ENCODE measurements at regions not wholly inside any gene's neighbourhood (a gene's known extent, or its start where the extent isn't known, plus 50 kb on each side); places are given as distances from the start of the nearest gene placed in this dataset.

DNA sequence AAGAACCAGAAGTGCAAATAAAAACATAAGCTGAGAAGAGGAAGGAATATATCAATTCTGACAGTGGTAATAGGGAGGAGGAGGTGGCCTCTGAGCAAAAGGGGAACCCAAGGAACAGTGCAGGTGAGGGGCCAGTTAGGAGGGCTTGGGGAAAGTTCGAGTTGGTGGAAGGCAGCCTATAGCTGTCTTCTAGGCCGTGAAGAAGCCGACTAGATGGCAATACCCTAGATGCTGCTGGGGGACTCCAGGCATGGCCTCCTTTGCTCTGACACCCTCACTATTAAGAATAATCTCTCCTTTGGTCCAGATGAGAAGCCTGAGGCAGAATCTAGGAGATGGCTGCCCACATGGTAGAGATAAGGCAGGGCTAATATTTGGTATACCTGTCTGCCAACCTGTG, 351.1 kb upstream of the PLXNA2 start:
- Histone ChIP-seq H3K9me3 (ENCODE audit: insufficient read depth, low read depth, low read length) (no peaks in the 10 kb centered on the region), H3K27me3 (ENCODE audit: insufficient read depth, low read length, poor library complexity, severe bottlenecking) (no peaks in the 10 kb centered on the region), H3K79me2 (ENCODE audit: insufficient read depth, low read length) (no peaks in the 10 kb centered on the region), H3K9ac (ENCODE audit: low read depth, low read length, poor library complexity, severe bottlenecking) (no peak overlapping the region), H2AFZ (ENCODE audit: low read length) (no peak overlapping the region), H3K36me3 (ENCODE audit: insufficient read depth, low read length) (no peaks in the 10 kb centered on the region), H3K4me3 (ENCODE audit: low read length, poor library complexity, severe bottlenecking) (no peak overlapping the region), H3K9me2 (replicated peaks; ENCODE audit: low read depth, low read length) (no peaks in the 10 kb centered on the region), H3K4me2 (ENCODE audit: low read depth, low read length, poor library complexity, severe bottlenecking) (no peak overlapping the region), H3F3A (ENCODE audit: low read depth) (no peaks in the 10 kb centered on the region), H3K4me1 (ENCODE audit: insufficient read depth, low read length, poor library complexity, severe bottlenecking) (no peaks in the 10 kb centered on the region), H4K20me1 (ENCODE audit: insufficient read depth, low read length, poor library complexity, severe bottlenecking) (no peaks in the 10 kb centered on the region)
- TF ChIP-seq, protein P1, sequence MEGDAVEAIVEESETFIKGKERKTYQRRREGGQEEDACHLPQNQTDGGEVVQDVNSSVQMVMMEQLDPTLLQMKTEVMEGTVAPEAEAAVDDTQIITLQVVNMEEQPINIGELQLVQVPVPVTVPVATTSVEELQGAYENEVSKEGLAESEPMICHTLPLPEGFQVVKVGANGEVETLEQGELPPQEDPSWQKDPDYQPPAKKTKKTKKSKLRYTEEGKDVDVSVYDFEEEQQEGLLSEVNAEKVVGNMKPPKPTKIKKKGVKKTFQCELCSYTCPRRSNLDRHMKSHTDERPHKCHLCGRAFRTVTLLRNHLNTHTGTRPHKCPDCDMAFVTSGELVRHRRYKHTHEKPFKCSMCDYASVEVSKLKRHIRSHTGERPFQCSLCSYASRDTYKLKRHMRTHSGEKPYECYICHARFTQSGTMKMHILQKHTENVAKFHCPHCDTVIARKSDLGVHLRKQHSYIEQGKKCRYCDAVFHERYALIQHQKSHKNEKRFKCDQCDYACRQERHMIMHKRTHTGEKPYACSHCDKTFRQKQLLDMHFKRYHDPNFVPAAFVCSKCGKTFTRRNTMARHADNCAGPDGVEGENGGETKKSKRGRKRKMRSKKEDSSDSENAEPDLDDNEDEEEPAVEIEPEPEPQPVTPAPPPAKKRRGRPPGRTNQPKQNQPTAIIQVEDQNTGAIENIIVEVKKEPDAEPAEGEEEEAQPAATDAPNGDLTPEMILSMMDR (conservative IDR thresholded peaks at IDR 0.05; ENCODE audit: low read length): no peak
- no peak for TF ChIP-seq EZH2phosphoT487 (IDR thresholded peaks at IDR 0.05; ENCODE audit: borderline replicate concordance)

DNA sequence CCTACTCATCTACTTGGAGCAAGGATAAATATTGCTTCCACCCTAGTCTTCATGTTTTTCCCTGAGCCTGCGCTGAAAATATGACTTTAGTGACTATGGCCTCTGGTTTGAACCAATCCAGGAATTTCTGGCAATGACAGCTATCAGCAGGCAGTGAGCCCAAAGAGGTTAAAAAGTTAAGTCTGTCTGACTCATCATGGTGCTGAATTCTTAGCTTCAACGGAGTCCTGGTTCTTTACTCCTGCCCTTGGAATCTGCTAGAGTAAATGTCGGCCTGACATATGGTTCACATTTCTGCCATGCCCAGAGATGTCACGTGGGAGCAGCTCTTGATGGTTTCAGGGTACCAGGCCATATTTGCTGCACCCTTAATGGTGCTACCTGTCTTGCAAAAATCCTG, 351.6 kb upstream of the PLXNA2 start:
- no peaks in the 10 kb centered on the region for H3K4me1 ChIP-seq (ENCODE audit: insufficient read depth, low read length, poor library complexity, severe bottlenecking)
- TF ChIP-seq EZH2phosphoT487 (IDR thresholded peaks at IDR 0.05; ENCODE audit: borderline replicate concordance): no peak
- TF ChIP-seq, protein P1 (conservative IDR thresholded peaks at IDR 0.05; ENCODE audit: low read length): no peak
- no peaks in the 10 kb centered on the region for H4K20me1 ChIP-seq (ENCODE audit: insufficient read depth, low read length, poor library complexity, severe bottlenecking)
- no peaks in the 10 kb centered on the region for H3F3A ChIP-seq (ENCODE audit: low read depth)
- no peaks in the 10 kb centered on the region for H3K27me3 ChIP-seq (ENCODE audit: insufficient read depth, low read length, poor library complexity, severe bottlenecking)
- H3K9me2 ChIP-seq (replicated peaks; ENCODE audit: low read depth, low read length): no peaks in the 10 kb centered on the region
- H2AFZ ChIP-seq (ENCODE audit: low read length): no peak overlapping the region
- no peaks in the 10 kb centered on the region for H3K79me2 ChIP-seq (ENCODE audit: insufficient read depth, low read length)
- no peak overlapping the region for H3K9ac ChIP-seq (ENCODE audit: low read depth, low read length, poor library complexity, severe bottlenecking)
- H3K4me2 ChIP-seq (ENCODE audit: low read depth, low read length, poor library complexity, severe bottlenecking): no peak overlapping the region
- H3K36me3 ChIP-seq (ENCODE audit: insufficient read depth, low read length): no peaks in the 10 kb centered on the region
- no peaks in the 10 kb centered on the region for H3K9me3 ChIP-seq (ENCODE audit: insufficient read depth, low read depth, low read length)
- no peak overlapping the region for H3K4me3 ChIP-seq (ENCODE audit: low read length, poor library complexity, severe bottlenecking)

DNA sequence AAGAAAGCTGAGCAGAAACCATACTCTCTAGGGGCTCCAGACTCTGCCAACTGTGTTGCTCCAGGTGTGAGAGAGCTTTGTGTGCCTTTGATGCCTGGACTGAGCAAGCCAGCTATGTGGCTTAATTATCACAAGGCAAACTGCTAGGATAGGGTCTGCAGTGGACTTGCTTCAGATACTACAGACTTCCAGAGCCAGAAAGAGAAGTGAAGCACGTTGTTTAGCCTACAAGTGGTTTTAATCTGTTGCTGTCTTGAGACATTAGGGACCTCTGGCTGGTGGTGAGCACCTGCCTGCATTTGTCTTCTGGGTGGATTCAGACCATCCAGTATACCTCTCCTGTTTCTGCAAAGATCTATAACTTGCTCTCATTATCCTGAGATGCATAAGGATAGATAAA, 353.4 kb upstream of the PLXNA2 start:
- TF ChIP-seq EZH2phosphoT487 (IDR thresholded peaks at IDR 0.05; ENCODE audit: borderline replicate concordance): no peak
- TF ChIP-seq, protein P1 (conservative IDR thresholded peaks at IDR 0.05; ENCODE audit: low read length): no peak
- Histone ChIP-seq H3K36me3 (ENCODE audit: insufficient read depth, low read length) (no peaks in the 10 kb centered on the region), H3K9me3 (ENCODE audit: insufficient read depth, low read depth, low read length) (no peaks in the 10 kb centered on the region), H3K9ac (ENCODE audit: low read depth, low read length, poor library complexity, severe bottlenecking) (no peak overlapping the region), H3K4me1 (ENCODE audit: insufficient read depth, low read length, poor library complexity, severe bottlenecking) (no peaks in the 10 kb centered on the region), H3K4me3 (ENCODE audit: low read length, poor library complexity, severe bottlenecking) (no peak overlapping the region), H2AFZ (ENCODE audit: low read length) (no peak overlapping the region), H3F3A (ENCODE audit: low read depth) (no peaks in the 10 kb centered on the region), H3K27me3 (ENCODE audit: insufficient read depth, low read length, poor library complexity, severe bottlenecking) (no peaks in the 10 kb centered on the region), H4K20me1 (ENCODE audit: insufficient read depth, low read length, poor library complexity, severe bottlenecking) (no peaks in the 10 kb centered on the region), H3K4me2 (ENCODE audit: low read depth, low read length, poor library complexity, severe bottlenecking) (no peak overlapping the region), H3K9me2 (replicated peaks; ENCODE audit: low read depth, low read length) (no peaks in the 10 kb centered on the region), H3K79me2 (ENCODE audit: insufficient read depth, low read length) (no peaks in the 10 kb centered on the region)

All from Loucy (cell line).